CD4-positive, alpha-beta T cell (primary cell): ENCODE measurements at regions not wholly inside any gene's neighbourhood (a gene's known extent, or its start where the extent isn't known, plus 50 kb on each side); places are given as distances from the start of the nearest gene placed in this dataset.

ENCODE experiments used
- ATAC-seq: fragments of 200-7000 bp; cut with Tn5 transposase; one replicate; pipeline ENCODE4 v1.10.0; 2022; ENCODE audit warnings: mild to moderate bottlenecking; ENCODE audit not compliant: poor library complexity
- CTCF ChIA-PET: fragments of 350-600 bp; sonication (Branson Sonifier 250); formaldehyde crosslinking; loops from one replicate; lab custom pipeline; 2021; ENCODE audit warnings: antibody characterized with exemption, inconsistent platforms; lab: Charles Lee
- POLR2A ChIA-PET: fragments of 350-600 bp; sonication (Branson Sonifier 250); formaldehyde crosslinking; loops from one replicate; lab custom pipeline; 2021; ENCODE audit warnings: antibody characterized with exemption, inconsistent platforms; lab: Charles Lee
- DNase-seq, 14 experiments: peaks; one replicate each; pipeline ENCODE4 v3.0.0-alpha.2; 2013 to 2020; ENCODE audit warnings: mixed read lengths in 2 of 14
- H3K27ac ChIP-seq, 2 donors: one replicate each; pipeline versions ENCODE4 v1.5.1 to v1.7.0; 2013; ENCODE audit warnings: low read length in 2 of 2, low read depth in 1 of 2, mild to moderate bottlenecking in 1 of 2
- H3K27me3 ChIP-seq, 2 experiments: 1 replicate in 1 of 2; 2 replicates in 1 of 2; pipeline versions ENCODE4 v1.6.1 to v1.7.0; 2013; ENCODE audit warnings: low read length in 2 of 2, control low read depth in 1 of 2, mild to moderate bottlenecking in 1 of 2, moderate library complexity in 1 of 2; ENCODE audit not compliant: insufficient read depth in 2 of 2, control insufficient read depth in 1 of 2
- H3K36me3 ChIP-seq: one replicate; pipeline ENCODE4 v1.6.1; 2013; ENCODE audit warnings: low read length, control low read depth; ENCODE audit not compliant: insufficient read depth
- H3K4me1 ChIP-seq: one replicate; pipeline ENCODE4 v1.6.1; 2013; ENCODE audit warnings: low read length, control low read depth; ENCODE audit not compliant: insufficient read depth
- H3K4me3 ChIP-seq: one replicate; pipeline ENCODE4 v1.5.1; 2013; ENCODE audit warnings: mild to moderate bottlenecking, low read length, moderate library complexity
- H3K9me3 ChIP-seq, 2 experiments: 1 replicate in 1 of 2; 2 replicates in 1 of 2; pipeline versions ENCODE4 v1.6.1 to v1.7.0; 2013; ENCODE audit warnings: low read length in 2 of 2, mild to moderate bottlenecking in 2 of 2, control low read depth in 1 of 2, moderate library complexity in 1 of 2; ENCODE audit not compliant: control insufficient read depth in 1 of 2, insufficient read depth in 1 of 2
- H3K27ac Mint-ChIP-seq: one replicate; pipeline ENCODE4 v1.8.0; 2020; ENCODE audit warnings: mixed read lengths
- H3K27me3 Mint-ChIP-seq: one replicate; pipeline ENCODE4 v1.8.0; 2021; ENCODE audit warnings: mixed read lengths
- H3K36me3 Mint-ChIP-seq: one replicate; pipeline ENCODE4 v1.8.0; 2021; ENCODE audit warnings: low read depth, mixed read lengths
- H3K4me1 Mint-ChIP-seq: one replicate; pipeline ENCODE4 v1.8.0; 2021; ENCODE audit warnings: low read depth, mixed read lengths
- H3K4me3 Mint-ChIP-seq: one replicate; pipeline ENCODE4 v1.8.0; 2020; ENCODE audit warnings: mild to moderate bottlenecking, mixed read lengths
- H3K9me3 Mint-ChIP-seq: one replicate; pipeline ENCODE4 v1.8.0; 2020; ENCODE audit warnings: mixed read lengths
- CTCF ChIP-seq: fragments of 200-600 bp; IDR thresholded peaks from one replicate; pipeline ENCODE4 v1.8.0; 2022; ENCODE audit warnings: antibody characterized with exemption, mild to moderate bottlenecking
- intact Hi-C, 2 experiments: fragments of 100-400 bp; cut with DNase I in 1 of 2; cut with micrococcal nuclease in 1 of 2; formaldehyde crosslinking; loops; one replicate each; pipeline versions ENCODE4 v1.15.1 to v1.9.0; 2023 to 2025; cut with DNase I, micrococcal nuclease

- Histone ChIP-seq H3K4me1 (no peaks in the 10 kb centered on the region), H3K27me3 (no peaks in the 10 kb centered on the region), H3K4me3 (no peak overlapping the region), H3K36me3 (no peaks in the 10 kb centered on the region), H3K9me3 (peaks cover 0 to 18% of the 10 kb centered on the region in 2 experiments), H3K27ac (no peak overlapping the region)
- ChIA-PET POLR2A (no interaction called here), CTCF (no interaction called here)
- H3K4me3 Mint-ChIP-seq, result no peak overlapping the region
- H3K9me3 Mint-ChIP-seq, result no peaks in the 10 kb centered on the region
- no peaks in the 10 kb centered on the region for H3K36me3 Mint-ChIP-seq
- ATAC-seq, result no peak
- DNase-seq, result no peak
- H3K4me1 Mint-ChIP-seq, result no peaks in the 10 kb centered on the region
- no peak for TF ChIP-seq CTCF
- intact Hi-C loops, result no loop called here
- no peaks in the 10 kb centered on the region for H3K27me3 Mint-ChIP-seq
- H3K27ac Mint-ChIP-seq, result no peak overlapping the region
These were observed 110.7 kb downstream of the DACT2 start for GRCh38 chr6:168208854-168209253.

GRCh38 chr6:168208402-168208801 is 111.2 kb downstream of the DACT2 start:
- H3K4me1 Mint-ChIP-seq, result no peaks in the 10 kb centered on the region
- POLR2A ChIA-PET, result no interaction called here

GRCh38 chr6:168207421-168208175 is 112.0 kb downstream of the DACT2 start:
- Histone ChIP-seq H3K9me3 (peaks cover 0 to 11% of the 10 kb centered on the region in 2 experiments), H3K27me3 (no peaks in the 10 kb centered on the region), H3K4me3 (no peak overlapping the region), H3K27ac (no peak overlapping the region), H3K36me3 (no peaks in the 10 kb centered on the region), H3K4me1 (no peaks in the 10 kb centered on the region)
- Mint-ChIP-seq H3K9me3 (no peaks in the 10 kb centered on the region), H3K4me3 (no peak overlapping the region), H3K4me1 (no peaks in the 10 kb centered on the region), H3K36me3 (no peaks in the 10 kb centered on the region), H3K27ac (no peak overlapping the region), H3K27me3 (peaks cover under 1% of the 10 kb centered on the region)
- ATAC-seq, result no peak
- intact Hi-C loops, result no loop called here
- no peak for TF ChIP-seq CTCF
- DNase-seq, result no peak
- POLR2A ChIA-PET, result no interaction called here
- CTCF ChIA-PET, result no interaction called here

More at GRCh38 chr6:168208402-168208801, 111.2 kb downstream of the DACT2 start:
- ATAC-seq (no peak), DNase-seq (no peak)
- Histone ChIP-seq H3K36me3 (no peaks in the 10 kb centered on the region), H3K27ac (no peak overlapping the region), H3K4me3 (no peak overlapping the region), H3K27me3 (no peaks in the 10 kb centered on the region), H3K4me1 (no peaks in the 10 kb centered on the region), H3K9me3 (peaks cover 0 to 18% of the 10 kb centered on the region in 2 experiments)
- no peak for TF ChIP-seq CTCF
- CTCF ChIA-PET, result no interaction called here
- Mint-ChIP-seq H3K36me3 (no peaks in the 10 kb centered on the region), H3K27me3 (no peaks in the 10 kb centered on the region), H3K4me3 (no peak overlapping the region), H3K27ac (no peak overlapping the region), H3K9me3 (no peaks in the 10 kb centered on the region)
- intact Hi-C loops, result no loop called here
